ENCODE measurements at regions not wholly inside any gene's neighbourhood (a gene's known extent, or its start where the extent isn't known, plus 50 kb on each side); places are given as distances from the start of the nearest gene placed in this dataset.

- no peak overlapping the region for H3K4me3 ChIP-seq (ENCODE audit: low read depth, low read length)
- no peak for TF ChIP-seq CTCF (IDR thresholded peaks at IDR 0.05; ENCODE audit: borderline replicate concordance, insufficient read depth, low read depth, low read length)
Measured at GRCh38 chr2:53021828-53022227, 745.8 kb upstream of the CHAC2 start.

GRCh38 chr2:53021292-53021691 is 746.3 kb upstream of the CHAC2 start:
- TF ChIP-seq CTCF (IDR thresholded peaks at IDR 0.05; ENCODE audit: borderline replicate concordance, insufficient read depth, low read depth, low read length): no peak
- no peak overlapping the region for H3K4me3 ChIP-seq (ENCODE audit: low read depth, low read length)

- H3K4me3 ChIP-seq (ENCODE audit: low read depth, low read length): no peak overlapping the region
- no peak for TF ChIP-seq CTCF (IDR thresholded peaks at IDR 0.05; ENCODE audit: borderline replicate concordance, insufficient read depth, low read depth, low read length)
Measured at GRCh38 chr2:53018825-53019425, 748.7 kb upstream of the CHAC2 start.

GRCh38 chr2:53006980-53007379 is 760.6 kb upstream of the CHAC2 start:
- TF ChIP-seq CTCF (IDR thresholded peaks at IDR 0.05; ENCODE audit: borderline replicate concordance, insufficient read depth, low read depth, low read length): no peak
- H3K4me3 ChIP-seq (ENCODE audit: low read depth, low read length): no peak overlapping the region

GRCh38 chr2:53004413-53004812 is 763.2 kb upstream of the CHAC2 start:
- no peak for TF ChIP-seq CTCF (IDR thresholded peaks at IDR 0.05; ENCODE audit: borderline replicate concordance, insufficient read depth, low read depth, low read length)
- H3K4me3 ChIP-seq (ENCODE audit: low read depth, low read length): no peak overlapping the region

GRCh38 chr2:52995424-52995823 is 772.2 kb upstream of the CHAC2 start:
- no peak overlapping the region for H3K4me3 ChIP-seq (ENCODE audit: low read depth, low read length)
- TF ChIP-seq CTCF (IDR thresholded peaks at IDR 0.05; ENCODE audit: borderline replicate concordance, insufficient read depth, low read depth, low read length): no peak

GRCh38 chr2:52976143-52976949 is 791.3 kb upstream of the CHAC2 start:
- no peak overlapping the region for H3K4me3 ChIP-seq (ENCODE audit: low read depth, low read length)
- TF ChIP-seq CTCF (IDR thresholded peaks at IDR 0.05; ENCODE audit: borderline replicate concordance, insufficient read depth, low read depth, low read length): peak; percentile 11; the same call in 1 of the 2 replicates
